A673 (cell line): ENCODE measurements at regions not wholly inside any gene's neighbourhood (a gene's known extent, or its start where the extent isn't known, plus 50 kb on each side); places are given as distances from the start of the nearest gene placed in this dataset.

ENCODE experiments used
- BruUV-seq: library from RNA; stranded (reverse); fragments of 400-500 nt; replicated peaks from 2 replicates; lab custom pipeline; 2021; lab: Mats Ljungman, UMichigan
- CTCF ChIA-PET: fragments of 300-600 bp; sonication (Branson Sonifier 250); formaldehyde crosslinking; loops from one replicate; lab custom pipeline; 2022; ENCODE audit warnings: antibody characterized with exemption; lab: Charles Lee
- POLR2A ChIA-PET: fragments of 300-600 bp; sonication (Branson Sonifier 250); formaldehyde crosslinking; loops from one replicate; lab custom pipeline; 2022; ENCODE audit warnings: antibody characterized with exemption; ENCODE audit not compliant: low non-redundant PET; lab: Charles Lee
- DNase-seq: peaks from one replicate; pipeline ENCODE4 v3.0.0-alpha.2; 2015; ENCODE audit warnings: low spot score
- H3K27ac ChIP-seq: fragments of 200-600 bp; sonication (generic); 2 replicates; pipeline ENCODE4 v1.5.1; 2016; ENCODE audit warnings: mixed run types, low read depth, mild to moderate bottlenecking, mixed read lengths, antibody characterized with exemption, low read length; ENCODE audit not compliant: poor library complexity, severe bottlenecking
- H3K27me3 ChIP-seq: fragments of 200-600 bp; sonication (generic); replicated peaks from 2 replicates; pipeline ENCODE4 v1.6.1; 2017; ENCODE audit warnings: mixed run types, low read depth, mild to moderate bottlenecking, mixed read lengths, antibody characterized with exemption, low read length; ENCODE audit not compliant: insufficient read depth, poor library complexity
- H3K36me3 ChIP-seq: fragments of 200-600 bp; sonication (generic); 2 replicates; pipeline ENCODE4 v1.6.1; 2016; ENCODE audit warnings: mixed run types, mild to moderate bottlenecking, mixed read lengths, antibody characterized with exemption, low read length; ENCODE audit not compliant: insufficient read depth, poor library complexity, severe bottlenecking
- H3K4me1 ChIP-seq: fragments of 200-600 bp; sonication (generic); 2 replicates; pipeline ENCODE4 v1.6.1; 2017; ENCODE audit warnings: mixed run types, mild to moderate bottlenecking, mixed read lengths, antibody characterized with exemption, low read length; ENCODE audit not compliant: insufficient read depth, poor library complexity, severe bottlenecking
- H3K4me3 ChIP-seq: fragments of 200-600 bp; sonication (generic); 2 replicates; pipeline ENCODE4 v1.5.1; 2016; ENCODE audit warnings: low read depth, mixed run types, mild to moderate bottlenecking, mixed read lengths, low read length; ENCODE audit not compliant: poor library complexity, severe bottlenecking
- H3K9me3 ChIP-seq: fragments of 200-600 bp; sonication (generic); 2 replicates; pipeline ENCODE4 v1.6.1; 2016; ENCODE audit warnings: mixed run types, low read depth, mild to moderate bottlenecking, mixed read lengths, antibody characterized with exemption, low read length; ENCODE audit not compliant: poor library complexity, severe bottlenecking
- CTCF ChIP-seq: fragments of 300-800, 200-600 bp; sonication (generic); conservative IDR thresholded peaks from 2 replicates; pipeline ENCODE4 v1.5.1; 2017; ENCODE audit warnings: low read depth, mild to moderate bottlenecking, antibody characterized with exemption, low read length, moderate library complexity, mixed read lengths
- EZH2 ChIP-seq: fragments of 200-600 bp; sonication (generic); IDR thresholded peaks from 2 replicates; pipeline ENCODE4 v1.6.1; 2017; ENCODE audit warnings: borderline replicate concordance, low read depth, mild to moderate bottlenecking, mixed read lengths, antibody characterized with exemption, low read length; ENCODE audit not compliant: poor library complexity, severe bottlenecking
- intact Hi-C: fragments of 100-400 bp; cut with micrococcal nuclease; formaldehyde crosslinking; loops from one replicate; pipeline ENCODE4 v1.10.0; 2022; ENCODE audit not compliant: unreplicated experiment

- ChIA-PET POLR2A (no interaction called here), CTCF (no interaction called here)
- TF ChIP-seq EZH2 (no peak), CTCF (no peak)
- intact Hi-C loops: no loop called here
- H3K27me3 ChIP-seq: peaks cover 23% of the 10 kb centered on the region
- no peaks in the 10 kb centered on the region for H3K36me3 ChIP-seq
- no peaks in the 10 kb centered on the region for H3K4me1 ChIP-seq
- BruUV-seq: no TSS peak
- H3K27ac ChIP-seq: no peak overlapping the region
- no peak overlapping the region for H3K4me3 ChIP-seq
- DNase-seq: no peak
- no peaks in the 10 kb centered on the region for H3K9me3 ChIP-seq
Measured at GRCh38 chr2:117553448-117553847, 261.0 kb upstream of the DDX18 start.

GRCh38 chr2:117555965-117556364, 258.5 kb upstream of the DDX18 start:
- Histone ChIP-seq H3K27ac (no peak overlapping the region), H3K27me3 (peaks cover 19% of the 10 kb centered on the region), H3K4me3 (no peak overlapping the region), H3K36me3 (no peaks in the 10 kb centered on the region), H3K4me1 (no peaks in the 10 kb centered on the region), H3K9me3 (no peaks in the 10 kb centered on the region)
- ChIA-PET POLR2A (no interaction called here), CTCF (no interaction called here)
- no TSS peak for BruUV-seq
- DNase-seq: no peak
- intact Hi-C loops: no loop called here
- no peak for TF ChIP-seq CTCF
- no peak for TF ChIP-seq EZH2

GRCh38 chr2:117557626-117558025, 256.9 kb upstream of the DDX18 start:
- DNase-seq: no peak
- Histone ChIP-seq H3K27me3 (peaks cover 14% of the 10 kb centered on the region), H3K4me1 (no peaks in the 10 kb centered on the region), H3K27ac (no peak overlapping the region), H3K9me3 (no peaks in the 10 kb centered on the region), H3K4me3 (no peak overlapping the region), H3K36me3 (no peaks in the 10 kb centered on the region)
- POLR2A ChIA-PET: no interaction called here
- TF ChIP-seq CTCF (no peak), EZH2 (no peak)
- CTCF ChIA-PET: no interaction called here
- no TSS peak for BruUV-seq
- intact Hi-C loops: no loop called here
